Testis (tissue), 2 donors: ENCODE measurements at regions not wholly inside any gene's neighbourhood (a gene's known extent, or its start where the extent isn't known, plus 50 kb on each side); places are given as distances from the start of the nearest gene placed in this dataset.

Experiments used
- DNase-seq: peaks from one replicate; pipeline ENCODE4 v3.0.0-alpha.2; 2019
- H3K27ac ChIP-seq, 2 donors: fragments of 200-600 bp; sonication (generic); one replicate each; pipeline ENCODE4 v1.5.1; 2019
- H3K27me3 ChIP-seq: fragments of 200-600 bp; sonication (generic); one replicate; pipeline ENCODE4 v1.5.1; 2019
- H3K36me3 ChIP-seq: fragments of 200-600 bp; sonication (generic); one replicate; pipeline ENCODE4 v1.5.1; 2017; ENCODE audit warnings: low read depth; ENCODE audit errors: missing control alignments
- H3K4me1 ChIP-seq: fragments of 200-600 bp; sonication (generic); one replicate; pipeline ENCODE4 v1.5.1; 2019
- H3K4me3 ChIP-seq, 2 donors: fragments of 200-600 bp; sonication (generic); one replicate each; pipeline ENCODE4 v1.5.1; 2017 to 2019
- H3K9me3 ChIP-seq: fragments of 200-600 bp; sonication (generic); one replicate; pipeline ENCODE4 v1.5.1; 2017
- POLR2A ChIP-seq: fragments of 450-650 bp; IDR thresholded peaks from one replicate; pipeline ENCODE4 v1.6.1; 2017; ENCODE audit warnings: antibody characterized with exemption, mild to moderate bottlenecking, moderate library complexity
- WGBS, 2 donors: methylation state at CpG; one replicate each; pipeline ENCODE4 v1.1.5; 2018; 5-methylcytosine and 5-hydroxymethylcytosine counted together
- intact Hi-C: fragments of 100-400 bp; cut with DNase I; formaldehyde crosslinking; loops from one replicate; pipeline ENCODE4 v1.15.1; 2023; ENCODE audit warnings: low total_unique reads
- TF ChIP-seq, protein P1 (sequence below), 3 experiments: fragments of 450-650 bp in 2 of 3; fragments of 200-600 bp in 1 of 3; sonication (generic) in 1 of 3; IDR thresholded peaks; one replicate each; pipeline ENCODE4 v1.5.1; 2016 to 2019; ENCODE audit warnings: antibody characterized with exemption in 3 of 3, mild to moderate bottlenecking in 2 of 3, moderate library complexity in 1 of 3

DNA sequence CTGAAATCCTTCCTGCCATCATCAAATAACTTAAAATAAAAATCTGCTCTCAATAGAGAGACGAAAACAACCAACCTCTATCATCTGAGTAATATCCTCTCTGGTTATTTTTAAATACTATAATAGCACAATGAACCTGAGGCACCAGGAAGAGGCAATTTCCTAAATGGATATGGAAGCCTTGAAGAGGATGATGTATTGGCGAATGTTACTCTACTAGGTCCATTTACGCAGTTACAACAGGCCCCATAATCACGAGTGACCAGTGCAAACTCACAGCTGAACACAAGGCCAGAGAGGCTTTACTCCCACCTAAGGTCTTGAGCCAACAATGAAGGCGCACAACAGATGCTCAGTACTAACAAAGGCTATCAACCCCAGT, 678.8 kb upstream of the NR3C2 start:
- Histone ChIP-seq H3K4me3 (no peak overlapping the region), H3K27ac (no peak overlapping the region), H3K27me3 (no peaks in the 10 kb centered on the region), H3K9me3 (no peaks in the 10 kb centered on the region), H3K4me1 (no peaks in the 10 kb centered on the region), H3K36me3 (no peaks in the 10 kb centered on the region)
- 73 to 74% methylated on average over 5 of the region's 5 CpGs for WGBS, 2 donors
- intact Hi-C loops: no loop called here
- TF ChIP-seq, protein P1, sequence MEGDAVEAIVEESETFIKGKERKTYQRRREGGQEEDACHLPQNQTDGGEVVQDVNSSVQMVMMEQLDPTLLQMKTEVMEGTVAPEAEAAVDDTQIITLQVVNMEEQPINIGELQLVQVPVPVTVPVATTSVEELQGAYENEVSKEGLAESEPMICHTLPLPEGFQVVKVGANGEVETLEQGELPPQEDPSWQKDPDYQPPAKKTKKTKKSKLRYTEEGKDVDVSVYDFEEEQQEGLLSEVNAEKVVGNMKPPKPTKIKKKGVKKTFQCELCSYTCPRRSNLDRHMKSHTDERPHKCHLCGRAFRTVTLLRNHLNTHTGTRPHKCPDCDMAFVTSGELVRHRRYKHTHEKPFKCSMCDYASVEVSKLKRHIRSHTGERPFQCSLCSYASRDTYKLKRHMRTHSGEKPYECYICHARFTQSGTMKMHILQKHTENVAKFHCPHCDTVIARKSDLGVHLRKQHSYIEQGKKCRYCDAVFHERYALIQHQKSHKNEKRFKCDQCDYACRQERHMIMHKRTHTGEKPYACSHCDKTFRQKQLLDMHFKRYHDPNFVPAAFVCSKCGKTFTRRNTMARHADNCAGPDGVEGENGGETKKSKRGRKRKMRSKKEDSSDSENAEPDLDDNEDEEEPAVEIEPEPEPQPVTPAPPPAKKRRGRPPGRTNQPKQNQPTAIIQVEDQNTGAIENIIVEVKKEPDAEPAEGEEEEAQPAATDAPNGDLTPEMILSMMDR (IDR thresholded peaks at IDR 0.05): no peak
- no peak for TF ChIP-seq POLR2A
- DNase-seq: peak; percentile 26

DNA sequence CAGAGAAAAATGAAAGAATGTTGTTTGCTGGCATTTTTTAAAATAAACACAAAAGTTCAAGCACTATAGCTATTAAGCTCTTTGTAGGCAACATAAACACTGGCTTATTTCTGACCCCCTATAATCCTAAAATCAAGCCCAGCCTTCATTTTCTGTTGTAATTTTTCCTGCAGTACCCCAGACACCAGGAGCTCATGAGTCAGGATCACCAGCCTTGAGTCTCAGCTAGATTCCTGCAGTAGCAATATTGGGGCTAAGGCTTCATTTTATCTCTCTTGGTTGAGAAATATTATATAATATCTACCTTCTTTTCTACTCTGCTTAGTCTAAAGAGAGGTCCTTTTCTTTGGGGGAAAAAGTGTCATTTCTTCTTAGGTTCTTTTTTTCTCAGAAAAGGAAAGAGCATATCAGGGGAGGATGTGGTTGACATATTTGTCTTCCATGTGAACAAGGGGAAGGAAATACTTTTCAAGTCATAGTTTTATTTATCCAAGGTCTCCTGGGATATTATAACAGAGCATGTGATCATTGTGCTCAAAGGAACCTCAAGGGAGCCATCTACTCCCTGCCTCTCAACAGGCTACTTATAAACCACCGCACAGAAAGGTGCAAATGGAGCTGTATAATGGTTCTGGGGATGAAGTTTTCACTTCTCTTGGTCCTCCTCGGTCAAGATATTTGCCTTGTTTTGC, 678.3 kb upstream of the NR3C2 start:
- Histone ChIP-seq H3K27me3 (no peaks in the 10 kb centered on the region), H3K9me3 (no peaks in the 10 kb centered on the region), H3K4me3 (no peak overlapping the region), H3K4me1 (no peaks in the 10 kb centered on the region), H3K36me3 (no peaks in the 10 kb centered on the region), H3K27ac (no peak overlapping the region)
- TF ChIP-seq, protein P1 (IDR thresholded peaks at IDR 0.05): no peak
- no peak for TF ChIP-seq POLR2A
- DNase-seq: no peak
- intact Hi-C loops: no loop called here
- 64 to 90% methylated on average over 2 of the region's 2 CpGs for WGBS, 2 donors

DNA sequence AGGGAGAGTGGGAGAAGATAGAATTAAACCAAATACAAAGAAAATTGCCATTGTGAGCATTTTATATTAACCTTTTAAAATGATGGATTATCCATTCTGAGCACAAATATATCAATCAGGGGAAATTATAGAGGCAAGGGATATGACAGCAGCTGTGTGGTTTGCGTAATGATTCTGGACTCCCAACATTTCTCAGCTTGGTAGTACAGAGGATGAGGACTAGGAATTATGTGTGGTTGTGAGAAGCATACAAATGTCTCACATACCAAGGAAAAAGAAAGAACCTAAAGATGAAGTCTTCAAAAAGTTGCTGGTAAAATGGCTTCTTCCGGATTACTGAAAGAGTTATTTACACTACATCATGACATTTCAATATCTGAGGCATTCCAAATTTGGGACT, 674.6 kb upstream of the NR3C2 start:
- H3K27me3 ChIP-seq: no peaks in the 10 kb centered on the region
- DNase-seq: no peak
- TF ChIP-seq POLR2A: no peak
- TF ChIP-seq, protein P1 (IDR thresholded peaks at IDR 0.05): no peak
- H3K9me3 ChIP-seq: no peaks in the 10 kb centered on the region
- no peaks in the 10 kb centered on the region for H3K36me3 ChIP-seq
- no peaks in the 10 kb centered on the region for H3K4me1 ChIP-seq
- WGBS, 2 donors: 85 to 98% methylated on average over 2 of the region's 2 CpGs
- intact Hi-C loops: no loop called here
- H3K27ac ChIP-seq: no peak overlapping the region
- H3K4me3 ChIP-seq: no peak overlapping the region

DNA sequence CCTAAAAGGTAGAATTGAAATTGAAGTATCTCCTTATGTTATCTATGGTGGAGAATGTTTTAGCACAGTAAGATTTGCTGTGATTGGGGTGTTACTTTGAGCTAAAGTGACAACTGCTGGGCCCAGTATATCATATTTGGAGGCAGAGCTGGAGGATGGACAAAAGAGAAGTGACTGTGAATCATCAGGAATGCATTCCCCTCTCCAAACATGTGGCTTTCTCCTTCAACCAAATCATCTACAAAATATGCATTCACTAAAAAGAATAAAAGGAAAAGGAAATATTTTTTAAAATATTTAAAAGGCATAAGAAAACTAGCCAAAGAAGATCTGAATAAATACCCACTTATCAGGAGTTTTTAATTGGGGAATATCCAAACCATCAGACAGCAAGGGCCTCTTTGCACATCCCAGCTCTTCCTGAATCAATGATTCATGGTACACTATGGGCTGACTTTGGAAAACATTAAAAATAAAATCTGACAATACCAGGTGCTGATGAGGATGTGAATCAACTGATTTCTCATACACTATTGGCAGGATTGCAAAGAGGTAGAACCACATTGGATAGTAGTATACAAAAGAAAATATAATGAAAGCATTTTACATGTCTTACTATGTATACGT, 671.7 kb upstream of the NR3C2 start:
- Histone ChIP-seq H3K4me1 (no peaks in the 10 kb centered on the region), H3K4me3 (no peak overlapping the region), H3K36me3 (no peaks in the 10 kb centered on the region), H3K27ac (no peak overlapping the region), H3K9me3 (no peaks in the 10 kb centered on the region), H3K27me3 (no peaks in the 10 kb centered on the region)
- intact Hi-C loops: no loop called here
- 94 to 96% methylated on average over 1 of the region's 1 CpG for WGBS, 2 donors
- TF ChIP-seq POLR2A: no peak
- TF ChIP-seq, protein P1 (IDR thresholded peaks at IDR 0.05): no peak
- no peak for DNase-seq

DNA sequence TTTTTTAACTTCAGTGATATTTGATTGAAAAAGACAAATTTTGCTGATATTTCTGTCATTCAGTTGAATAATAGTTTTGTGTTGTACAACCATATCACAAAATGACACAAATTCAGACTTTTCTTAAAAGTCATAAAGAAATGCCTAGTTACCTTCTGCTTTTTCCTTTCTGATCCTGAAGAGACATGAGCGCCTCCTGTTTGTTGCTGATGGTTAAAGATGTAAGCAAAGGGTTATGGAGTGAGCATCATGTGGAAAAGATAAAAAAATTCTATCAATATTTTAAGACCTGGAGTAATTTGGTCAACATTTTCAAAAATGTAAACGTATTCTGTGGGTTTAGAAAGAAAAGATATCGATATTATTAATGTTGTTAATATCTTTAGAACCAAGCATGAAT, 669.9 kb upstream of the NR3C2 start:
- H3K27me3 ChIP-seq: no peaks in the 10 kb centered on the region
- H3K27ac ChIP-seq: no peak overlapping the region
- no peak for DNase-seq
- no peaks in the 10 kb centered on the region for H3K4me1 ChIP-seq
- no peaks in the 10 kb centered on the region for H3K9me3 ChIP-seq
- WGBS, 2 donors: 85% methylated on average over 3 of the region's 3 CpGs
- intact Hi-C loops: no loop called here
- H3K36me3 ChIP-seq: no peaks in the 10 kb centered on the region
- TF ChIP-seq, protein P1 (IDR thresholded peaks at IDR 0.05): no peak
- no peak for TF ChIP-seq POLR2A
- no peak overlapping the region for H3K4me3 ChIP-seq
